ENCODE measurements at regions not wholly inside any gene's neighbourhood (a gene's known extent, or its start where the extent isn't known, plus 50 kb on each side); places are given as distances from the start of the nearest gene placed in this dataset.

GRCh38 chr3:84538597-84538996, 420.2 kb upstream of the CADM2 start:
- TF ChIP-seq CTCF (IDR thresholded peaks at IDR 0.05; ENCODE audit: borderline replicate concordance, extremely low read depth, low read length, poor library complexity, severe bottlenecking) (no peak), EZH2 (IDR thresholded peaks at IDR 0.05; ENCODE audit: borderline replicate concordance, low read depth, low read length, severe bottlenecking) (no peak)
